HUES64 (cell line): ENCODE measurements at regions not wholly inside any gene's neighbourhood (a gene's known extent, or its start where the extent isn't known, plus 50 kb on each side); places are given as distances from the start of the nearest gene placed in this dataset.

ENCODE experiments used
- H3K27ac ChIP-seq: 2 replicates; pipeline ENCODE4 v1.7.0; 2013; ENCODE audit warnings: low read depth, low read length, inconsistent platforms
- H3K27me3 ChIP-seq: 2 replicates; pipeline ENCODE4 v1.6.1; 2013; ENCODE audit warnings: mild to moderate bottlenecking, low read length; ENCODE audit not compliant: insufficient read depth
- H3K36me3 ChIP-seq: 2 replicates; pipeline ENCODE4 v1.6.1; 2013; ENCODE audit warnings: mild to moderate bottlenecking, low read length; ENCODE audit not compliant: insufficient read depth
- H3K4me1 ChIP-seq: 2 replicates; pipeline ENCODE4 v1.6.1; 2013; ENCODE audit warnings: mild to moderate bottlenecking, low read length, moderate library complexity; ENCODE audit not compliant: insufficient read depth
- H3K4me3 ChIP-seq: 2 replicates; pipeline ENCODE4 v1.5.1; 2013; ENCODE audit warnings: mild to moderate bottlenecking, low read length, moderate library complexity
- H3K9ac ChIP-seq: 2 replicates; pipeline ENCODE4 v1.6.1; 2013; ENCODE audit warnings: mild to moderate bottlenecking, low read depth, low read length
- H3K9me3 ChIP-seq: 2 replicates; pipeline ENCODE4 v1.6.1; 2013; ENCODE audit warnings: low read depth, low read length; ENCODE audit not compliant: insufficient read depth
- WGBS: fragments of 150-250, 120-280 bp; methylation state at CpG from one replicate; pipeline ENCODE4 v1.1.7; 2013; ENCODE audit warnings: missing lambda C conversion rate; 5-methylcytosine and 5-hydroxymethylcytosine counted together

GRCh38 chr2:147468963-147469362, 375.9 kb upstream of the ACVR2A start:
- no peak overlapping the region for H3K9ac ChIP-seq
- no peak overlapping the region for H3K4me3 ChIP-seq
- H3K9me3 ChIP-seq = no peaks in the 10 kb centered on the region
- H3K36me3 ChIP-seq = no peaks in the 10 kb centered on the region
- H3K27ac ChIP-seq = peak overlapping the region; percentile 6; the same call in 1 of the 2 replicates
- peaks cover 33% of the 10 kb centered on the region for H3K4me1 ChIP-seq
- no peaks in the 10 kb centered on the region for H3K27me3 ChIP-seq
- 38% methylated on average over 5 of the region's 5 CpGs for WGBS

GRCh38 chr2:147468349-147468748, 376.5 kb upstream of the ACVR2A start:
- Histone ChIP-seq H3K36me3 (no peaks in the 10 kb centered on the region), H3K27me3 (no peaks in the 10 kb centered on the region)

DNA sequence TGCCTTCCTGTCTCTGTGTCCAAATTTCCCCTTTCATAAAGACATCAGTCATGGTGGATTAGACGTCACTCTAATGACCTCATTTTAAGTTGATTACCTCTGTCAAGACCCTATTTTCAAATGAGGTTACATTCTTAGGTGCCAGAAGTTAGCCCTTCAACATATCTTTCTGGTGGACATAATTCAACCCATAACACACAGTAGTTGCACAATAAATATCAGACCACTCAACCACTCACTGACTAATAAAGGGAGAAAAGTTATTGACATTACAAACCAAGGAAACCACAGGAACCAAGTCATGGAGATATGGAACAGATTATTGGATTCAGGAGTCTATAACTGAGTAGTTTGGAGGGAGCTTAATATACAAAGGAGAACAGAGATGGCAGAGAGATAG, 377.4 kb upstream of the ACVR2A start:
- no peaks in the 10 kb centered on the region for H3K36me3 ChIP-seq
- H3K27me3 ChIP-seq = no peaks in the 10 kb centered on the region
- H3K9me3 ChIP-seq = no peaks in the 10 kb centered on the region
- H3K4me1 ChIP-seq = peaks cover 33% of the 10 kb centered on the region
- 91% methylated on average over 1 of the region's 1 CpG for WGBS
- no peak overlapping the region for H3K27ac ChIP-seq
- H3K9ac ChIP-seq = no peak overlapping the region
- H3K4me3 ChIP-seq = no peak overlapping the region

More at GRCh38 chr2:147468349-147468748, 376.5 kb upstream of the ACVR2A start:
- peaks cover 33% of the 10 kb centered on the region for H3K4me1 ChIP-seq
- no peak overlapping the region for H3K4me3 ChIP-seq
- peak overlapping the region; percentile 6; the same call in 1 of the 2 replicates for H3K27ac ChIP-seq
- no peaks in the 10 kb centered on the region for H3K9me3 ChIP-seq
- WGBS = 75% methylated on average over 2 of the region's 3 CpGs
- no peak overlapping the region for H3K9ac ChIP-seq

GRCh38 chr2:147464737-147465357, 380.0 kb upstream of the ACVR2A start:
- no peak overlapping the region for H3K9ac ChIP-seq
- 83% methylated on average over 3 of the region's 3 CpGs for whole genome bisulfite sequencing
- H3K4me3 ChIP-seq = no peak overlapping the region
- H3K27ac ChIP-seq = no peak overlapping the region
- H3K4me1 ChIP-seq = peaks cover 26% of the 10 kb centered on the region
- H3K9me3 ChIP-seq = no peaks in the 10 kb centered on the region
- H3K27me3 ChIP-seq = no peaks in the 10 kb centered on the region
- no peaks in the 10 kb centered on the region for H3K36me3 ChIP-seq

DNA sequence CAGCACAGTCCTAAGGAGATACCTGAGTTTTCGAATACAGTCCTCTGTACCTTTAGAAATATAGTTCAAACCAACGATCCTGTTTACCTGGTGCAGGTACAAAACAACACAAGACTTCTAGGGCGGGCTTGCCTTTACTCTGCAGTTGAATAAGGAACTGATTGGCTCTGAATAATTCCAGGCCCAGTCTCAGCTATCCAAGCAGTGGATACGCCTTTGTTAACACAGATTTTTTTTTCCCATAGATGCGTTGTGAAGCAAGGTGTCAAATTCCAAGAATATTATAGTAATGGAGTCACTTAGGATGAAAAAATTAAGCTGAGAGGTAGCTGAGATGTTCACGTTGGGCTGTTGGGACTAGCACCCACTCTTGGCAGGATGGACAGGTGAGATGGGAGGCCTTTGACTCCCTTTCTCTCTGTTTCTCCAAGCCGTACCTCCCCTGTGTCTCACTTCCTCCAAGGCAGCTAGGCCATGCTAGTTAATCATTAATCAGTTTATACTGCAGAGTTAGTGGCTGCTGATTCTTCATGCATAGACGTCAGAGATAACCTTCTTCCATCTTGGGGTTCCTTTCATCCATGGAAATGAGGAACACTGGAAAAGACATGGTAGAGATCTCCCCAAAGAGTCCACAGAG, 380.8 kb upstream of the ACVR2A start:
- Histone ChIP-seq H3K9ac (no peak overlapping the region), H3K4me1 (peaks cover 19% of the 10 kb centered on the region), H3K4me3 (no peak overlapping the region), H3K27me3 (no peaks in the 10 kb centered on the region), H3K36me3 (no peaks in the 10 kb centered on the region), H3K27ac (no peak overlapping the region), H3K9me3 (no peaks in the 10 kb centered on the region)
- WGBS = 89% methylated on average over 8 of the region's 8 CpGs

GRCh38 chr2:147460155-147460554, 384.7 kb upstream of the ACVR2A start:
- H3K36me3 ChIP-seq = no peaks in the 10 kb centered on the region
- WGBS = 100% methylated on average over 1 of the region's 1 CpG
- H3K4me3 ChIP-seq = no peak overlapping the region
- H3K9me3 ChIP-seq = no peaks in the 10 kb centered on the region
- no peaks in the 10 kb centered on the region for H3K4me1 ChIP-seq
- no peak overlapping the region for H3K9ac ChIP-seq
- no peak overlapping the region for H3K27ac ChIP-seq
- H3K27me3 ChIP-seq = no peaks in the 10 kb centered on the region

GRCh38 chr2:147456779-147457178, 388.1 kb upstream of the ACVR2A start:
- no peaks in the 10 kb centered on the region for H3K27me3 ChIP-seq
- H3K9ac ChIP-seq = no peak overlapping the region
- WGBS = 84% methylated on average over 2 of the region's 2 CpGs
- H3K27ac ChIP-seq = no peak overlapping the region
- H3K9me3 ChIP-seq = no peaks in the 10 kb centered on the region
- no peaks in the 10 kb centered on the region for H3K36me3 ChIP-seq
- peaks cover 2% of the 10 kb centered on the region for H3K4me1 ChIP-seq
- no peak overlapping the region for H3K4me3 ChIP-seq

DNA sequence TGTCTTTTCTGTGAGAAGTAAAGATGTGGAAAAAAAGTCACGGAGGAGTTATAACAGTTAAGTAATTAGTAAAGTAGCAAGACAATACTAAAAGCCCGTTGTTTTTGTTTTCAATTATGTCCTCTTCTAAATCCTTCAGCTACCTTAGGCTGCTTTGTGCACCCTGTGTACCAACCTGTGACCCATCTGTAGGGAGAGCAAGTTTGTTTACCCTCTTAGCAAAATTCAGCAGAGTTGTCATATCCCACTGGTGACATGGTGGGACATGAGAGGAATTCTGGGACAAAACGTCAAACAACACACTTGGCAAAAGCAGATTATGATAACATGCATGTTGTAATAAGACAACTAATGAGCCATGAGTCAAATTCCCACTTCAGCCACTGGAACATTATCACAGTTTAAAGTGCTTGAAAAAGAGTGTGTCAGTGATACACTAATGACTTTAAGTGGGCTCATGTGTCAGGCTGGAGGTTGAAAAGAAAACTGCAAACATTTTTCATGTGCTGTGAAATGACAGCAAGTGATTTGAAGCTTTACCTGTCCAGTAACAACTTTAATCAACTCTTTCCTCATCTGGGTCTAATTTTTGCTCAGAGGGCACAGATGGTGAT, 392.8 kb upstream of the ACVR2A start:
- H3K9me3 ChIP-seq = no peaks in the 10 kb centered on the region
- no peaks in the 10 kb centered on the region for H3K27me3 ChIP-seq
- WGBS = 100% methylated on average over 2 of the region's 3 CpGs
- H3K4me1 ChIP-seq = peaks cover 38% of the 10 kb centered on the region
- H3K9ac ChIP-seq = no peak overlapping the region
- no peak overlapping the region for H3K27ac ChIP-seq
- H3K36me3 ChIP-seq = no peaks in the 10 kb centered on the region
- no peak overlapping the region for H3K4me3 ChIP-seq

DNA sequence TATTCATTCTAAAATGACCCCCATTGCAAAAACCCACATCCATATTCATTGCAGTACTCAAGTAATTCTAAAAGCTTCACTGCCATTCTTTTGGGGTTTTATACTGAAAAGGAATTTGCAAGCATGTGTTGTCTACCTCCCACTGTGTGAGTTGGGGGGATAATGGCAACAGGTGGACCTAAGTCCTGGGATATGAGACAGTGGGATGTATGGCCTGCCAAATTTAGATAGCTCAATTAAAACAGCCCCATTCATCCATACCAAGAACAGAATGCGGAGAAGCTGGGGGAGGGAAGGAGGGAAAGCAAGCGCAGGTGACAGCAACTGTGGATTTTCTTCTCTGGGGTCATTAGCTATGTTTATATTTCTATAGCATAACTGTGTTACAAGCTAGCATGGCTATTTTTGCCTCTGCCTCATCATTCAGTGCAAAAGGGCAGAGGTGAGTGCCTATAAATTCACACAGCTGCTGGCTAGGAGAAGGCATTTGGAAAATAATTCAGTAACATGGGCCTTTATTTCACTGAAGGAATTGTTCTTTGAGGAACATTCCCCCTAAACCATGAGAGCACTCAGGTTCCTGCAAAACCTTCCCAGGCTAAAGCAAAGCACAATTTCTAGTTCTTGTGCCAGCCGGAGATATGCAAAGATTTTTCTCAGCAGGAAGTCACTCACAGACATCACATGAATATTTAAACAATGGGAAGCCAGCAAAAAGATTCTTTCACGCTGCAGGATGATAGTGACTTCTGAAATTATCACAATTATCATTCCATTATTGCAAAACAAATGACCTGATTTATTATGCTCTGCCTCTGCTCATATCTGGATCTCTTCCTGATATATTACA, 393.9 kb upstream of the ACVR2A start:
- Histone ChIP-seq H3K36me3 (no peaks in the 10 kb centered on the region), H3K4me1 (peaks cover 38% of the 10 kb centered on the region), H3K9ac (no peak overlapping the region), H3K27me3 (no peaks in the 10 kb centered on the region), H3K27ac (peak overlapping the region; percentile 46; the same call in 1 of the 2 replicates), H3K4me3 (no peak overlapping the region), H3K9me3 (peaks cover 3% of the 10 kb centered on the region; the same call in 1 of the 2 replicates)
- WGBS = 33% methylated on average over 2 of the region's 4 CpGs

DNA sequence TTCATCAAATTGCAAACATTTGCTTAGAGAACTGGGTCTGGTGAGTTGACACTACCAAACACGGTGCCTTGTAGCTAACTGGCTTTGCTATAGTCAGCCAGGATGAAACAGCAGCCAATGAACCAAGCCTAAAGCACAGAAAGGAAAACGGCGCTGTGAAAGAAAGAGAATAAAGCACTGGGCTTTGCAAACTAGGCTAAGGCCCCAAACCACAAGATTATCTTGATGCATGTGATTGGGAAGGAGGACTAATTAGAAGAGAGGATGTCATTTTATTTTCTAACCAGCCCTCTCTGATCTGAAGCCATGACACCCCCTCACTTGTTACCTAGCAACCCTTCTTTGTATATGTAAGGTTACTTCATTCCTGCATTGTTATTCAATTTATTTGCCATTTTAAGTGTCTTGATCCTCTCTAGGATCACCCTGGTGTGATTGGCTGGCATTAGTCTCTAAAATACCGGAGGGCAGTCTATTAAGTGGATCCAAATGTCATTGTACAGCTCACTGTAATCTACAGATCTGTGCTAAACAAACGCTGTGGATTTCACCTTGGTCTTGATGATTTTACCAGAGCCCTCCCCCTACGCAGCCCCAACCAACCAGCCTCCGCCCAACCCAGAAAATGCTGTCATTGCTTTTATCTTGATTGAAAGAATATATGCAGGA, 395.4 kb upstream of the ACVR2A start:
- H3K9me3 ChIP-seq = peaks cover 3% of the 10 kb centered on the region; the same call in 1 of the 2 replicates
- WGBS = 18% methylated on average over 6 of the region's 7 CpGs
- peak overlapping the region; percentile 31; the same call in 1 of the 2 replicates for H3K27ac ChIP-seq
- no peaks in the 10 kb centered on the region for H3K36me3 ChIP-seq
- H3K27me3 ChIP-seq = no peaks in the 10 kb centered on the region
- peak overlapping the region; percentile 37 for H3K9ac ChIP-seq
- peak overlapping the region; percentile 35 for H3K4me3 ChIP-seq
- peaks cover 38% of the 10 kb centered on the region for H3K4me1 ChIP-seq
